ENCODE measurements at regions not wholly inside any gene's neighbourhood (a gene's known extent, or its start where the extent isn't known, plus 50 kb on each side); places are given as distances from the start of the nearest gene placed in this dataset.

GRCh38 chr9:13728917-13729811 lies 449.7 kb upstream of the MPDZ start:
- Histone ChIP-seq H3K4me2 (ENCODE audit: low read length) (no peak overlapping the region), H3K79me2 (ENCODE audit: control insufficient read depth, low read length) (no peaks in the 10 kb centered on the region), H3K4me3 (ENCODE audit: low read length) (no peak overlapping the region), H3K9me3 (ENCODE audit: control insufficient read depth, insufficient read depth, low read length) (no peaks in the 10 kb centered on the region), H3K27ac (ENCODE audit: low read depth, low read length) (no peak overlapping the region), H4K20me1 (ENCODE audit: control insufficient read depth, insufficient read depth, low read depth, low read length) (no peaks in the 10 kb centered on the region), H3F3A (ENCODE audit: control insufficient read depth, insufficient read depth) (no peaks in the 10 kb centered on the region), H3K27me3 (ENCODE audit: control insufficient read depth, low read length) (no peaks in the 10 kb centered on the region), H3K9me2 (replicated peaks; ENCODE audit: control insufficient read depth, low read length) (no peaks in the 10 kb centered on the region), H3K36me3 (ENCODE audit: control insufficient read depth, low read length) (no peaks in the 10 kb centered on the region), H3K4me1 (ENCODE audit: control insufficient read depth, low read length) (no peaks in the 10 kb centered on the region)
- TF ChIP-seq CTCF (IDR thresholded peaks at IDR 0.05; ENCODE audit: low read depth, low read length, poor library complexity, severe bottlenecking) (no peak), EZH2phosphoT487 (IDR thresholded peaks at IDR 0.05; ENCODE audit: borderline replicate concordance, low read length) (no peak)

GRCh38 chr9:13728131-13728530 lies 448.6 kb upstream of the MPDZ start:
- Histone ChIP-seq H3K27me3 (ENCODE audit: control insufficient read depth, low read length) (no peaks in the 10 kb centered on the region), H3K9me2 (replicated peaks; ENCODE audit: control insufficient read depth, low read length) (no peaks in the 10 kb centered on the region), H3K4me2 (ENCODE audit: low read length) (no peak overlapping the region), H3K36me3 (ENCODE audit: control insufficient read depth, low read length) (no peaks in the 10 kb centered on the region), H3K4me3 (ENCODE audit: low read length) (no peak overlapping the region), H3K4me1 (ENCODE audit: control insufficient read depth, low read length) (no peaks in the 10 kb centered on the region), H3F3A (ENCODE audit: control insufficient read depth, insufficient read depth) (no peaks in the 10 kb centered on the region), H3K27ac (ENCODE audit: low read depth, low read length) (no peak overlapping the region), H4K20me1 (ENCODE audit: control insufficient read depth, insufficient read depth, low read depth, low read length) (no peaks in the 10 kb centered on the region), H3K79me2 (ENCODE audit: control insufficient read depth, low read length) (no peaks in the 10 kb centered on the region), H3K9me3 (ENCODE audit: control insufficient read depth, insufficient read depth, low read length) (no peaks in the 10 kb centered on the region)
- no peak for TF ChIP-seq EZH2phosphoT487 (IDR thresholded peaks at IDR 0.05; ENCODE audit: borderline replicate concordance, low read length)
- TF ChIP-seq CTCF (IDR thresholded peaks at IDR 0.05; ENCODE audit: low read depth, low read length, poor library complexity, severe bottlenecking): no peak

GRCh38 chr9:13726746-13727145 lies 447.3 kb upstream of the MPDZ start:
- Histone ChIP-seq H3K79me2 (ENCODE audit: control insufficient read depth, low read length) (no peaks in the 10 kb centered on the region), H3F3A (ENCODE audit: control insufficient read depth, insufficient read depth) (no peaks in the 10 kb centered on the region), H3K36me3 (ENCODE audit: control insufficient read depth, low read length) (no peaks in the 10 kb centered on the region), H3K27ac (ENCODE audit: low read depth, low read length) (no peak overlapping the region), H3K4me3 (ENCODE audit: low read length) (no peak overlapping the region), H3K4me1 (ENCODE audit: control insufficient read depth, low read length) (no peaks in the 10 kb centered on the region), H3K27me3 (ENCODE audit: control insufficient read depth, low read length) (no peaks in the 10 kb centered on the region), H4K20me1 (ENCODE audit: control insufficient read depth, insufficient read depth, low read depth, low read length) (no peaks in the 10 kb centered on the region), H3K9me3 (ENCODE audit: control insufficient read depth, insufficient read depth, low read length) (no peaks in the 10 kb centered on the region), H3K4me2 (ENCODE audit: low read length) (no peak overlapping the region), H3K9me2 (replicated peaks; ENCODE audit: control insufficient read depth, low read length) (no peaks in the 10 kb centered on the region)
- TF ChIP-seq CTCF (IDR thresholded peaks at IDR 0.05; ENCODE audit: low read depth, low read length, poor library complexity, severe bottlenecking) (no peak), EZH2phosphoT487 (IDR thresholded peaks at IDR 0.05; ENCODE audit: borderline replicate concordance, low read length) (no peak)

All from DOHH2 (cell line).